ENCODE measurements at regions not wholly inside any gene's neighbourhood (a gene's known extent, or its start where the extent isn't known, plus 50 kb on each side); places are given as distances from the start of the nearest gene placed in this dataset.

GRCh38 chr16:6593799-6594198 lies 738.8 kb upstream of the RBFOX1 start:
- TF ChIP-seq CTCF (IDR thresholded peaks at IDR 0.05; ENCODE audit: insufficient read depth, low read length, poor library complexity, severe bottlenecking), result no peak
- TF ChIP-seq EZH2phosphoT487 (conservative IDR thresholded peaks at IDR 0.05; ENCODE audit: low read length), result no peak

Measured in SU-DHL-6 (cell line).